Neuronal stem cell (in vitro differentiated cells): ENCODE measurements at regions not wholly inside any gene's neighbourhood (a gene's known extent, or its start where the extent isn't known, plus 50 kb on each side); places are given as distances from the start of the nearest gene placed in this dataset.

Source experiments
- DNase-seq: peaks from one replicate; pipeline ENCODE4 v3.0.0-alpha.2; 2013; ENCODE audit warnings: low spot score
- H2AFZ ChIP-seq: one replicate; pipeline ENCODE4 v1.6.1; 2013; ENCODE audit warnings: mild to moderate bottlenecking, low read length, inconsistent platforms
- H2AK5ac ChIP-seq: 2 replicates; pipeline ENCODE4 v1.6.1; 2013; ENCODE audit warnings: low read depth, mild to moderate bottlenecking, inconsistent platforms, low read length, moderate library complexity, mixed read lengths
- H2BK120ac ChIP-seq: 2 replicates; pipeline ENCODE4 v1.6.1; 2013; ENCODE audit warnings: low read depth, mild to moderate bottlenecking, inconsistent platforms, low read length, moderate library complexity, mixed read lengths
- H2BK12ac ChIP-seq: one replicate; pipeline ENCODE4 v1.6.1; 2013; ENCODE audit warnings: low read length, inconsistent platforms
- H2BK15ac ChIP-seq: 2 replicates; pipeline ENCODE4 v1.6.1; 2013; ENCODE audit warnings: mild to moderate bottlenecking, low read length, inconsistent platforms, mixed read lengths
- H2BK5ac ChIP-seq: one replicate; pipeline ENCODE4 v1.6.1; 2013; ENCODE audit warnings: inconsistent platforms, mild to moderate bottlenecking, low read length, moderate library complexity
- H3K14ac ChIP-seq: one replicate; pipeline ENCODE4 v1.6.1; 2013; ENCODE audit warnings: low read length, inconsistent platforms
- H3K18ac ChIP-seq: 2 replicates; pipeline ENCODE4 v1.6.1; 2013; ENCODE audit warnings: low read length, inconsistent platforms
- H3K23ac ChIP-seq: 2 replicates; pipeline ENCODE4 v1.6.1; 2013; ENCODE audit warnings: low read depth, mild to moderate bottlenecking, mixed read lengths, low read length, inconsistent platforms; ENCODE audit not compliant: poor library complexity
- H3K27ac ChIP-seq: replicated peaks from 3 replicates; pipeline ENCODE4 v1.5.1; 2013; ENCODE audit warnings: low read length, inconsistent platforms
- H3K27me3 ChIP-seq, 3 experiments: 2 replicates each; pipeline ENCODE4 v1.6.1; 2013; ENCODE audit warnings: low read length in 3 of 3, mild to moderate bottlenecking in 2 of 3, inconsistent platforms in 1 of 3, low read depth in 1 of 3, mixed read lengths in 1 of 3, moderate library complexity in 1 of 3; ENCODE audit not compliant: control insufficient read depth in 3 of 3, insufficient read depth in 3 of 3
- H3K36me3 ChIP-seq, 2 donors: replicated peaks in 1 of 2; 2 replicates each; pipeline ENCODE4 v1.6.1; 2013; ENCODE audit warnings: low read length in 2 of 2; ENCODE audit not compliant: control insufficient read depth in 2 of 2, insufficient read depth in 2 of 2
- H3K4ac ChIP-seq: 2 replicates; pipeline ENCODE4 v1.6.1; 2013; ENCODE audit warnings: inconsistent platforms, mild to moderate bottlenecking, low read length, moderate library complexity
- H3K4me1 ChIP-seq, 2 donors: 1 replicate in 1 of 2; 2 replicates in 1 of 2; pipeline ENCODE4 v1.6.1; 2013; ENCODE audit warnings: low read length in 2 of 2, low read depth in 1 of 2; ENCODE audit not compliant: control insufficient read depth in 2 of 2, insufficient read depth in 1 of 2
- H3K4me2 ChIP-seq: one replicate; pipeline ENCODE4 v1.6.1; 2013; ENCODE audit warnings: mild to moderate bottlenecking, low read length, inconsistent platforms; ENCODE audit not compliant: insufficient read depth, poor library complexity, severe bottlenecking
- H3K4me3 ChIP-seq, 2 donors: 2 replicates each; pipeline ENCODE4 v1.5.1; 2013; ENCODE audit warnings: low read length in 2 of 2, mild to moderate bottlenecking in 2 of 2, inconsistent platforms in 1 of 2, moderate library complexity in 1 of 2
- H3K79me1 ChIP-seq: one replicate; pipeline ENCODE4 v1.6.1; 2013; ENCODE audit warnings: low read depth, mild to moderate bottlenecking, inconsistent platforms, low read length, moderate library complexity
- H3K9ac ChIP-seq: one replicate; pipeline ENCODE4 v1.6.1; 2013; ENCODE audit warnings: mild to moderate bottlenecking, low read depth, low read length, inconsistent platforms; ENCODE audit not compliant: poor library complexity
- H3K9me3 ChIP-seq, 2 donors: replicated peaks in 1 of 2; 2 replicates each; pipeline versions ENCODE3 to v1.6.1; 2013; ENCODE audit warnings: low read length in 2 of 2, mild to moderate bottlenecking in 2 of 2, inconsistent platforms in 1 of 2, low read depth in 1 of 2, mixed read lengths in 1 of 2, moderate library complexity in 1 of 2; ENCODE audit not compliant: control insufficient read depth in 2 of 2, insufficient read depth in 1 of 2
- H4K8ac ChIP-seq: one replicate; pipeline ENCODE4 v1.6.1; 2013; ENCODE audit warnings: low read depth, mild to moderate bottlenecking, inconsistent platforms, low read length, moderate library complexity
- H4K91ac ChIP-seq: one replicate; pipeline ENCODE4 v1.6.1; 2013; ENCODE audit warnings: low read length, low read depth, mild to moderate bottlenecking, inconsistent platforms; ENCODE audit not compliant: poor library complexity
- WGBS, 2 donors: extraction: QIAGEN DNeasy Blood & Tissue Kit; methylation state at CpG; one replicate each; pipeline ENCODE4 v1.1.7; 2013; ENCODE audit warnings: missing lambda C conversion rate in 2 of 2, mixed read lengths in 1 of 2; ENCODE audit not compliant: insufficient read length in 2 of 2, insufficient replicate concordance in 1 of 2; ENCODE audit errors: extremely low coverage in 2 of 2; 5-methylcytosine and 5-hydroxymethylcytosine counted together

DNA sequence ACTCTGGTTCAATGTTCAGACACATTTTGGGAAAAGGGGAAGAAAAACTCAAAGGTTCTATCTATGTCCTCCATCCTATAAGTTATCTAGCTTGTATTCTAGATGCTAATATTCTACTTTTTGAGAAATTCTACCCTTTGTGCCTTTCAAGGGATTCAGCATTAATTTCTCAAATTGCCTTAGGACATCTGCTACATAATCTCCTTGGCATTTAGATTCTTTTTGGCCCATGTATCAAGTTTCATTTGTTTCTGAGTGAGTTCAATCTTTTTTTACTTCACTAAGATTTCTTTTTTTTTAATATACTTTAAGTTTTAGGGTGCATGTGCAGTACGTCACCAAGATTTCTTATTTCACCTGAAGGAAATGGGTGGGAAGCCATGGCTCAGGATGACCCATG, 232.7 kb upstream of the TENT5A start:
- Histone ChIP-seq H3K18ac (no peak overlapping the region), H3K4me1 (no peaks in the 10 kb centered on the region)
- no peak for DNase-seq

DNA sequence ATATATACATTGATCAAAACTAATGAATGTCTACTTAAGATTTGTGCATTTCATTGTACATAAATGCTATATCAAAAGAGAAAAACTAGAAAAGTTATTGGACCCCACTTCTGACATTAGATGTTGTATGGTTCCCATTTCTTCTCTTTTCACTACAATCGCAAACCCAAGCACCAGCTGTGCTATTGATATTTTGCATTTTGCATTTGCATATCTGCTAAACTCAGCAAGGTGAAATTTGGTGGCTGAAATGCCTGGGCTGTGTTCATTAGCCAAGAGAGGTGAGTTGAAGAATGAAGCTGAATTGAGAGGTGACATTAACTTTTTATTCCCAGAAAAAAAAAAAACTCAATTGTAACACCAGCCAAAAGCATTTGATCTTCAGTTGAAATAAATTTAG, 232.1 kb upstream of the TENT5A start:
- Histone ChIP-seq H2BK12ac (no peak overlapping the region), H3K79me1 (no peaks in the 10 kb centered on the region), H3K14ac (no peak overlapping the region), H3K27me3 (no peaks in the 10 kb centered on the region), H3K4me3 (no peak overlapping the region), H3K4me2 (no peak overlapping the region), H2BK15ac (no peak overlapping the region), H4K91ac (no peak overlapping the region), H3K27ac (no peak overlapping the region), H3K23ac (no peak overlapping the region), H3K9me3 (no peaks in the 10 kb centered on the region), H3K9ac (no peak overlapping the region), H2AFZ (no peak overlapping the region), H4K8ac (no peak overlapping the region), H3K4ac (no peak overlapping the region), H2AK5ac (no peak overlapping the region), H3K4me1 (no peaks in the 10 kb centered on the region), H3K18ac (no peak overlapping the region), H2BK120ac (no peak overlapping the region), H2BK5ac (no peak overlapping the region), H3K36me3 (no peaks in the 10 kb centered on the region)
- DNase-seq, result no peak
- no CpG with 5 or more reads among the region's 1 CpG for WGBS, 2 donors

More for the DNA sequence above, 232.7 kb upstream of the TENT5A start:
- H2BK120ac ChIP-seq, result no peak overlapping the region
- H3K14ac ChIP-seq, result no peak overlapping the region
- H3K36me3 ChIP-seq, result no peaks in the 10 kb centered on the region
- H2BK12ac ChIP-seq, result no peak overlapping the region
- H2AFZ ChIP-seq, result no peak overlapping the region
- H3K9me3 ChIP-seq, result no peaks in the 10 kb centered on the region
- H2BK5ac ChIP-seq, result no peak overlapping the region
- H3K23ac ChIP-seq, result no peak overlapping the region
- H4K8ac ChIP-seq, result no peak overlapping the region
- H3K4me3 ChIP-seq, result no peak overlapping the region
- WGBS, 2 donors, result no CpG with 5 or more reads among the region's 1 CpG
- no peak overlapping the region for H2AK5ac ChIP-seq
- H3K9ac ChIP-seq, result no peak overlapping the region
- H3K4me2 ChIP-seq, result no peak overlapping the region
- no peak overlapping the region for H3K27ac ChIP-seq
- no peaks in the 10 kb centered on the region for H3K79me1 ChIP-seq
- H3K4ac ChIP-seq, result no peak overlapping the region
- no peaks in the 10 kb centered on the region for H3K27me3 ChIP-seq
- H4K91ac ChIP-seq, result no peak overlapping the region
- H2BK15ac ChIP-seq, result no peak overlapping the region

DNA sequence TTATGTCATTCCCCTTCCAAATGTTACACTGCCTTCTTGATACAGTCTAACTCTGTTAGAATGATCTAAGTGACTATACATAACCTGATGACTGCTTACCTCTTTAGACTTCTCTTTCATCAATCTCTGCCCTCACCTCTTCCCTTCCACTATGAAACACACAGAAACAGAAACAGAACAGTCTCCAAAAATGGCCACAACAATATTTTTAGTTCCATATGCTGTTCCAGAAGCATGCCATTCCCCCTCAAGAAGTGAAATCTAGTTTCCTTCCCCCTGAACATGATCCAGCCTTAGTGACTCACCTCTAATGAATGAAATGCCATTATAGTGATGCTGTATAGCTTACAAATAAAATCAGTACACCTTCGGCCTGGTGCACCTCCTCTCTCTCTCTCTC, 229.3 kb upstream of the TENT5A start:
- Histone ChIP-seq H4K8ac (no peak overlapping the region), H2AK5ac (no peak overlapping the region), H2BK12ac (no peak overlapping the region), H3K36me3 (no peaks in the 10 kb centered on the region), H3K18ac (no peak overlapping the region), H3K4me2 (no peak overlapping the region), H3K4me3 (no peak overlapping the region), H2BK120ac (no peak overlapping the region), H2BK5ac (no peak overlapping the region), H3K9me3 (no peaks in the 10 kb centered on the region), H3K4me1 (no peaks in the 10 kb centered on the region), H3K9ac (no peak overlapping the region), H3K23ac (no peak overlapping the region), H4K91ac (no peak overlapping the region), H3K14ac (no peak overlapping the region), H3K4ac (no peak overlapping the region), H2AFZ (no peak overlapping the region), H3K79me1 (no peaks in the 10 kb centered on the region), H3K27ac (no peak overlapping the region), H2BK15ac (no peak overlapping the region), H3K27me3 (no peaks in the 10 kb centered on the region)
- WGBS, 2 donors, result no CpG with 5 or more reads among the region's 1 CpG
- no peak for DNase-seq

DNA sequence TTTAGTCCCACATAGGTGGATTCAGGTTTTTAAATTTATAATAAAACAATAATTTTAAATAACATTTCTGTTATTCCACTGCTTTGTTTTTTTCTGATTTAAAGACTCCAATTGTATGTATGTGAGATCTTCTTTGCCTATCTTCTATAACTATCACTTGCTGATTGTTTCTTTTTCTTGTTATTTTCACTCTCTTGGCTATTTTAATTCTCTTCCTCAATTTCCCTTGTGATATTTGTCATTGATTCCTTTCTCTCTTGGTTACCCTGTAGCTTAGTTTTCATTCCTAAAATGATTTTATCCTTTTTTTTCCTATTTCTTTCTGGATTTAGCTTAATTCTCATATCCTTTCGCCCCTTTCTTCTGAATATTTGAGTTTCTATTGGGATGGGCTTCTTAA, 227.3 kb upstream of the TENT5A start:
- Histone ChIP-seq H2BK5ac (no peak overlapping the region), H3K36me3 (peaks cover 0 to 2% of the 10 kb centered on the region in 2 donors), H2AFZ (no peak overlapping the region), H3K27ac (no peak overlapping the region), H2BK120ac (no peak overlapping the region), H3K4ac (no peak overlapping the region), H4K91ac (no peak overlapping the region), H3K4me1 (no peaks in the 10 kb centered on the region), H3K79me1 (no peaks in the 10 kb centered on the region), H3K9ac (no peak overlapping the region), H3K27me3 (no peaks in the 10 kb centered on the region), H3K4me3 (no peak overlapping the region), H3K9me3 (no peaks in the 10 kb centered on the region), H2AK5ac (no peak overlapping the region), H2BK15ac (no peak overlapping the region), H4K8ac (no peak overlapping the region), H2BK12ac (no peak overlapping the region), H3K4me2 (no peak overlapping the region), H3K23ac (no peak overlapping the region), H3K18ac (no peak overlapping the region), H3K14ac (no peak overlapping the region)
- WGBS, 2 donors, result no CpG with 5 or more reads among the region's 1 CpG
- no peak for DNase-seq
